NCI-H2081 treated with DMSO at 0.1 percent for 48 hours (cell line): ENCODE measurements at regions not wholly inside any gene's neighbourhood (a gene's known extent, or its start where the extent isn't known, plus 50 kb on each side); places are given as distances from the start of the nearest gene placed in this dataset.
"Not testable (repeated sequence)": the region's sequence is repeated elsewhere in the genome, so short reads cannot be mapped to it uniquely, and the experiment has no call there.

Experiments used
- DNase-seq: peaks from one replicate; lab custom pipeline; 2025; lab: John Stamatoyannopoulos, UW

- peak; percentile 11 for DNase-seq
Observed at GRCh38 chr15:93948726-93949125, 282.6 kb upstream of the MCTP2 start.

- DNase-seq: no peak
Observed at GRCh38 chr15:93943586-93943985, 287.8 kb upstream of the MCTP2 start.

GRCh38 chr15:93942269-93942694 is 289.1 kb upstream of the MCTP2 start:
- peak; percentile 2 for DNase-seq

GRCh38 chr15:93941697-93942096 is 289.7 kb upstream of the MCTP2 start:
- DNase-seq: no peak

- no peak for DNase-seq
Observed at GRCh38 chr15:93940226-93940625, 291.1 kb upstream of the MCTP2 start.

GRCh38 chr15:93932164-93932776 is 299.1 kb upstream of the MCTP2 start:
- no peak for DNase-seq

GRCh38 chr15:93929375-93930094 is 301.8 kb upstream of the MCTP2 start:
- no peak for DNase-seq

GRCh38 chr15:93920204-93920603 is 311.2 kb upstream of the MCTP2 start:
- DNase-seq: no peak

- DNase-seq: not testable (repeated sequence)
Observed at GRCh38 chr15:93918801-93919200, 312.6 kb upstream of the MCTP2 start.

GRCh38 chr15:93917181-93917580 is 314.2 kb upstream of the MCTP2 start:
- no peak for DNase-seq

GRCh38 chr15:93913871-93914270 is 317.5 kb upstream of the MCTP2 start:
- no peak for DNase-seq

- no peak for DNase-seq
Observed at GRCh38 chr15:93913310-93913709, 318.1 kb upstream of the MCTP2 start.

GRCh38 chr15:93900476-93901400 is 330.6 kb upstream of the MCTP2 start:
- DNase-seq: no peak

- DNase-seq: no peak
Observed at GRCh38 chr15:93899817-93900216, 331.5 kb upstream of the MCTP2 start.

- no peak for DNase-seq
Observed at GRCh38 chr15:93897377-93897776, 334.0 kb upstream of the MCTP2 start.

GRCh38 chr15:93895976-93896770 is 335.2 kb upstream of the MCTP2 start:
- peak; percentile 70 for DNase-seq

- no peak for DNase-seq
Observed at GRCh38 chr15:93894438-93895036, 336.8 kb upstream of the MCTP2 start.

GRCh38 chr15:93887151-93887550 is 344.2 kb upstream of the MCTP2 start:
- no peak for DNase-seq

GRCh38 chr15:93882779-93883178 is 348.6 kb upstream of the MCTP2 start:
- DNase-seq: no peak

GRCh38 chr15:93882141-93882540 is 349.2 kb upstream of the MCTP2 start:
- no peak for DNase-seq

GRCh38 chr15:93881310-93881709 is 350.1 kb upstream of the MCTP2 start:
- no peak for DNase-seq
